ENCODE measurements at regions not wholly inside any gene's neighbourhood (a gene's known extent, or its start where the extent isn't known, plus 50 kb on each side); places are given as distances from the start of the nearest gene placed in this dataset.
A peak's percentile ranks its signal among the peaks of the same experiment; 100 is the strongest.

GRCh38 chr12:116346222-116346621 lies 68.7 kb upstream of the MED13L start:
- H3K4me1 ChIP-seq, result peaks cover 0 to 10% (median 7%) of the 10 kb centered on the region in 4 donors
- no peak overlapping the region for H3K27ac ChIP-seq
- DNase-seq (no peak), ATAC-seq (ENCODE audit: low FRiP score in 2 of 2) (no peak)
- H3K4me3 ChIP-seq, result no peak overlapping the region
- no peaks in the 10 kb centered on the region for H3K9me3 ChIP-seq
- TF ChIP-seq POLR2AphosphoS5 (IDR thresholded peaks at IDR 0.05) (no peak), POLR2A (IDR thresholded peaks at IDR 0.05) (no peak), EP300 (IDR thresholded peaks at IDR 0.05) (no peak)
- TF ChIP-seq, protein P1, sequence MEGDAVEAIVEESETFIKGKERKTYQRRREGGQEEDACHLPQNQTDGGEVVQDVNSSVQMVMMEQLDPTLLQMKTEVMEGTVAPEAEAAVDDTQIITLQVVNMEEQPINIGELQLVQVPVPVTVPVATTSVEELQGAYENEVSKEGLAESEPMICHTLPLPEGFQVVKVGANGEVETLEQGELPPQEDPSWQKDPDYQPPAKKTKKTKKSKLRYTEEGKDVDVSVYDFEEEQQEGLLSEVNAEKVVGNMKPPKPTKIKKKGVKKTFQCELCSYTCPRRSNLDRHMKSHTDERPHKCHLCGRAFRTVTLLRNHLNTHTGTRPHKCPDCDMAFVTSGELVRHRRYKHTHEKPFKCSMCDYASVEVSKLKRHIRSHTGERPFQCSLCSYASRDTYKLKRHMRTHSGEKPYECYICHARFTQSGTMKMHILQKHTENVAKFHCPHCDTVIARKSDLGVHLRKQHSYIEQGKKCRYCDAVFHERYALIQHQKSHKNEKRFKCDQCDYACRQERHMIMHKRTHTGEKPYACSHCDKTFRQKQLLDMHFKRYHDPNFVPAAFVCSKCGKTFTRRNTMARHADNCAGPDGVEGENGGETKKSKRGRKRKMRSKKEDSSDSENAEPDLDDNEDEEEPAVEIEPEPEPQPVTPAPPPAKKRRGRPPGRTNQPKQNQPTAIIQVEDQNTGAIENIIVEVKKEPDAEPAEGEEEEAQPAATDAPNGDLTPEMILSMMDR (IDR thresholded peaks at IDR 0.05), result no peak
- WGBS, 2 donors, result 45 to 48% methylated on average over 6 of the region's 6 CpGs
- no peaks in the 10 kb centered on the region for H3K36me3 ChIP-seq
- no peaks in the 10 kb centered on the region for H3K27me3 ChIP-seq

DNA sequence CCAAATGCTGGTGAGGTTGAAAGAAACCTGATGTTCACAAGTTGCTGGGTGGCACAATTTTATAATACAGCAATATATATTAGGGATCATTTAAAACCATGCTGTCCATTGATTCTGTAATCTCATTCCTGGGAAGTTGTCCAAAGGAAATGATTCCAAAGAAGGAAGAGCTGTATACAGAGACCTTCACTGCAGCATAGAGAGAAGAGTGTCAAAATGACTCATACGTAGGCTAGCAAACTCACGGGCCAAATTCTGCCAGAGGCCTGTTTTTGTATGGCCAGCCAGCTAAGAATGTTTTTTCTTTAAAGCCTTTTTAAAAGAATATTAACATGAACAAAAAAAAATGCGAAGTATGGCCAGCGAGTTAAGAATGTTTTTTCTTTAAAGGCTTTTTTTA lies 69.2 kb upstream of the MED13L start:
- 34 to 53% methylated on average over 4 of the region's 4 CpGs for WGBS, 2 donors
- no peaks in the 10 kb centered on the region for H3K36me3 ChIP-seq
- TF ChIP-seq POLR2AphosphoS5 (IDR thresholded peaks at IDR 0.05) (no peak), EP300 (IDR thresholded peaks at IDR 0.05) (no peak), POLR2A (IDR thresholded peaks at IDR 0.05) (no peak)
- TF ChIP-seq, protein P1 (IDR thresholded peaks at IDR 0.05), result no peak
- no peak overlapping the region for H3K27ac ChIP-seq
- peaks cover 0 to 10% (median 7%) of the 10 kb centered on the region in 4 donors for H3K4me1 ChIP-seq
- peak in 1 of 2 donors; percentile 77 for ATAC-seq (ENCODE audit: low FRiP score in 2 of 2)
- no peak for DNase-seq
- no peak overlapping the region for H3K4me3 ChIP-seq
- no peaks in the 10 kb centered on the region for H3K9me3 ChIP-seq
- no peaks in the 10 kb centered on the region for H3K27me3 ChIP-seq

DNA sequence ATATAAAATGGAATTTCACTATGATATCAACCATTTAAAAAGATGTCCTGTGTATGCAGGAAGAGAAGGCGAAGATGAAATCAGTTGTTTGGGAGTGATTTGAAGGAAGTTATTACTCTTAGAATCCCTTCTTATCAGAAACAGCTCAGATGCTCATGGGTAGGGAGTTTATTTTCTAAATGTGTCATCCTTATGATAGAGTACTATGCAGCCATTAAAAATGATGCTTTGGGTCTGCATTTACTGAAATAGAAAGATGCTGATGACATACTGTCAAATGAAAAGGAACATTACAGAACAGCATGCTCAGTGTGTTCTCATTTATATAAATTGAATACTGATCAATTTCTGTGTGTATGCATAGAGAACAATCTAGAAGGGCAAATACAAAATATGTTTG lies 69.8 kb upstream of the MED13L start:
- H3K4me3 ChIP-seq, result no peak overlapping the region
- no peaks in the 10 kb centered on the region for H3K9me3 ChIP-seq
- DNase-seq (no peak), ATAC-seq (ENCODE audit: low FRiP score in 2 of 2) (no peak)
- H3K27me3 ChIP-seq, result no peaks in the 10 kb centered on the region
- H3K27ac ChIP-seq, result no peak overlapping the region
- no peak for TF ChIP-seq POLR2A (IDR thresholded peaks at IDR 0.05)
- TF ChIP-seq, protein P1 (IDR thresholded peaks at IDR 0.05), result no peak
- no peak for TF ChIP-seq POLR2AphosphoS5 (IDR thresholded peaks at IDR 0.05)
- TF ChIP-seq EP300 (IDR thresholded peaks at IDR 0.05), result no peak
- H3K36me3 ChIP-seq, result no peaks in the 10 kb centered on the region
- peaks cover 0 to 10% (median 7%) of the 10 kb centered on the region in 4 donors for H3K4me1 ChIP-seq
- WGBS, 2 donors, result 64 to 74% methylated on average over 1 of the region's 1 CpG

GRCh38 chr12:116352315-116352835 lies 74.9 kb upstream of the MED13L start:
- Histone ChIP-seq H3K36me3 (no peaks in the 10 kb centered on the region), H3K27ac (no peak overlapping the region), H3K27me3 (no peaks in the 10 kb centered on the region), H3K9me3 (no peaks in the 10 kb centered on the region), H3K4me3 (no peak overlapping the region), H3K4me1 (no peaks in the 10 kb centered on the region)
- no peak for DNase-seq
- no peak for TF ChIP-seq POLR2A (IDR thresholded peaks at IDR 0.05)
- TF ChIP-seq, protein P1 (IDR thresholded peaks at IDR 0.05), result no peak
- ATAC-seq (ENCODE audit: low FRiP score in 2 of 2), result no peak
- 91 to 98% methylated on average over 4 of the region's 4 CpGs for WGBS, 2 donors

- no peaks in the 10 kb centered on the region for H3K36me3 ChIP-seq
- DNase-seq (no peak), ATAC-seq (ENCODE audit: low FRiP score in 2 of 2) (no peak)
- H3K4me1 ChIP-seq, result peaks cover 0 to 8% (median 4%) of the 10 kb centered on the region in 4 donors
- no peaks in the 10 kb centered on the region for H3K27me3 ChIP-seq
- H3K9me3 ChIP-seq, result no peaks in the 10 kb centered on the region
- H3K4me3 ChIP-seq, result no peak overlapping the region
- WGBS, 2 donors, result 93 to 95% methylated on average over 2 of the region's 2 CpGs
- no peak overlapping the region for H3K27ac ChIP-seq
- TF ChIP-seq POLR2AphosphoS5 (IDR thresholded peaks at IDR 0.05) (no peak), EP300 (IDR thresholded peaks at IDR 0.05) (no peak), POLR2A (IDR thresholded peaks at IDR 0.05) (no peak)
- TF ChIP-seq, protein P1 (IDR thresholded peaks at IDR 0.05), result no peak
These were observed 76.5 kb upstream of the MED13L start for GRCh38 chr12:116353958-116354357.

All from upper lobe of left lung (tissue), 6 donors.